Mucosa of rectum (tissue), 2 donors: ENCODE measurements at regions not wholly inside any gene's neighbourhood (a gene's known extent, or its start where the extent isn't known, plus 50 kb on each side); places are given as distances from the start of the nearest gene placed in this dataset.

ENCODE experiments used
- H3K27ac ChIP-seq, 2 donors: one replicate each; pipeline ENCODE4 v1.7.0; 2013; ENCODE audit warnings: inconsistent platforms in 2 of 2, low read depth in 2 of 2, low read length in 2 of 2
- H3K27me3 ChIP-seq, 2 donors: one replicate each; pipeline ENCODE4 v1.7.0; 2013; ENCODE audit warnings: low read length in 2 of 2; ENCODE audit not compliant: control insufficient read depth in 2 of 2, insufficient read depth in 2 of 2
- H3K36me3 ChIP-seq, 2 donors: one replicate each; pipeline ENCODE4 v1.7.0; 2013; ENCODE audit warnings: low read length in 2 of 2; ENCODE audit not compliant: control insufficient read depth in 2 of 2, insufficient read depth in 2 of 2
- H3K4me1 ChIP-seq, 2 donors: one replicate each; pipeline ENCODE4 v1.7.0; 2013; ENCODE audit warnings: low read length in 2 of 2, mild to moderate bottlenecking in 1 of 2; ENCODE audit not compliant: control insufficient read depth in 2 of 2, insufficient read depth in 2 of 2
- H3K4me3 ChIP-seq, 2 donors: one replicate each; pipeline ENCODE4 v1.7.0; 2013; ENCODE audit warnings: low read length in 2 of 2
- H3K9ac ChIP-seq, 2 donors: one replicate each; pipeline ENCODE4 v1.7.0; 2013; ENCODE audit warnings: low read length in 2 of 2, low read depth in 1 of 2, mild to moderate bottlenecking in 1 of 2
- H3K9me3 ChIP-seq, 2 donors: one replicate each; pipeline ENCODE4 v1.7.0; 2013; ENCODE audit warnings: low read length in 2 of 2; ENCODE audit not compliant: control insufficient read depth in 2 of 2
- donor health status: healthy.
- donor health status: Normal muscosa, but diverticular disease.

- H3K9ac ChIP-seq, result no peak overlapping the region
- H3K4me3 ChIP-seq, result no peak overlapping the region
- H3K9me3 ChIP-seq, result no peaks in the 10 kb centered on the region
- H3K27ac ChIP-seq, result no peak overlapping the region
- no peaks in the 10 kb centered on the region for H3K27me3 ChIP-seq
- H3K4me1 ChIP-seq, result no peaks in the 10 kb centered on the region
- H3K36me3 ChIP-seq, result no peaks in the 10 kb centered on the region
These were observed 949.7 kb downstream of the AMY1C start for GRCh38 chr1:104699433-104699832.

- Histone ChIP-seq H3K9ac (no peak overlapping the region), H3K27ac (no peak overlapping the region), H3K36me3 (no peaks in the 10 kb centered on the region), H3K27me3 (no peaks in the 10 kb centered on the region), H3K4me3 (no peak overlapping the region), H3K9me3 (no peaks in the 10 kb centered on the region), H3K4me1 (no peaks in the 10 kb centered on the region)
These were observed 953.0 kb downstream of the AMY1C start for GRCh38 chr1:104702731-104703130.

- no peaks in the 10 kb centered on the region for H3K27me3 ChIP-seq
- no peak overlapping the region for H3K9ac ChIP-seq
- no peak overlapping the region for H3K27ac ChIP-seq
- H3K9me3 ChIP-seq, result no peaks in the 10 kb centered on the region
- no peaks in the 10 kb centered on the region for H3K36me3 ChIP-seq
- H3K4me1 ChIP-seq, result no peaks in the 10 kb centered on the region
- no peak overlapping the region for H3K4me3 ChIP-seq
These were observed 957.0 kb downstream of the AMY1C start for GRCh38 chr1:104706631-104707147.

GRCh38 chr1:104718752-104719151, 969.1 kb downstream of the AMY1C start:
- Histone ChIP-seq H3K36me3 (no peaks in the 10 kb centered on the region), H3K4me1 (no peaks in the 10 kb centered on the region), H3K27me3 (no peaks in the 10 kb centered on the region), H3K9me3 (no peaks in the 10 kb centered on the region), H3K4me3 (no peak overlapping the region), H3K27ac (no peak overlapping the region), H3K9ac (no peak overlapping the region)

GRCh38 chr1:104720741-104721140, 971.0 kb downstream of the AMY1C start:
- Histone ChIP-seq H3K4me1 (no peaks in the 10 kb centered on the region), H3K36me3 (no peaks in the 10 kb centered on the region), H3K9me3 (no peaks in the 10 kb centered on the region), H3K27me3 (no peaks in the 10 kb centered on the region), H3K4me3 (no peak overlapping the region), H3K9ac (no peak overlapping the region), H3K27ac (no peak overlapping the region)

- no peak overlapping the region for H3K9ac ChIP-seq
- no peaks in the 10 kb centered on the region for H3K4me1 ChIP-seq
- no peaks in the 10 kb centered on the region for H3K9me3 ChIP-seq
- H3K27me3 ChIP-seq, result no peaks in the 10 kb centered on the region
- H3K4me3 ChIP-seq, result no peak overlapping the region
- H3K36me3 ChIP-seq, result no peaks in the 10 kb centered on the region
- no peak overlapping the region for H3K27ac ChIP-seq
These were observed 977.2 kb downstream of the AMY1C start for GRCh38 chr1:104726917-104727316.

GRCh38 chr1:104733866-104734265, 984.2 kb downstream of the AMY1C start:
- Histone ChIP-seq H3K4me3 (no peak overlapping the region), H3K27me3 (no peaks in the 10 kb centered on the region)

GRCh38 chr1:104745875-104746274, 996.2 kb downstream of the AMY1C start:
- Histone ChIP-seq H3K9ac (no peak overlapping the region), H3K9me3 (no peaks in the 10 kb centered on the region), H3K27me3 (no peaks in the 10 kb centered on the region), H3K36me3 (no peaks in the 10 kb centered on the region), H3K27ac (no peak overlapping the region), H3K4me1 (no peaks in the 10 kb centered on the region), H3K4me3 (no peak overlapping the region)

More at GRCh38 chr1:104733866-104734265, 984.2 kb downstream of the AMY1C start:
- Histone ChIP-seq H3K9ac (no peak overlapping the region), H3K9me3 (peaks cover 0 to 3% of the 10 kb centered on the region in 2 donors), H3K27ac (no peak overlapping the region), H3K4me1 (no peaks in the 10 kb centered on the region), H3K36me3 (no peaks in the 10 kb centered on the region)

GRCh38 chr1:104746994-104747393, 997.3 kb downstream of the AMY1C start:
- no peak overlapping the region for H3K9ac ChIP-seq
- no peaks in the 10 kb centered on the region for H3K4me1 ChIP-seq
- no peaks in the 10 kb centered on the region for H3K9me3 ChIP-seq
- no peak overlapping the region for H3K27ac ChIP-seq
- H3K36me3 ChIP-seq, result no peaks in the 10 kb centered on the region
- H3K27me3 ChIP-seq, result no peaks in the 10 kb centered on the region
- no peak overlapping the region for H3K4me3 ChIP-seq

GRCh38 chr1:104760017-104760416, 1010.3 kb downstream of the AMY1C start:
- Histone ChIP-seq H3K27ac (no peak overlapping the region), H3K9ac (no peak overlapping the region), H3K4me1 (no peaks in the 10 kb centered on the region), H3K9me3 (no peaks in the 10 kb centered on the region), H3K4me3 (no peak overlapping the region), H3K27me3 (no peaks in the 10 kb centered on the region), H3K36me3 (no peaks in the 10 kb centered on the region)
